HFFc6 (cell line): ENCODE measurements at regions not wholly inside any gene's neighbourhood (a gene's known extent, or its start where the extent isn't known, plus 50 kb on each side); places are given as distances from the start of the nearest gene placed in this dataset.

Source experiments
- DNase-seq: peaks from one replicate; pipeline ENCODE4 v3.0.0-alpha.2; 2018
- H3K27ac Mint-ChIP-seq: 2 replicates; pipeline ENCODE4 v1.8.0; 2020; ENCODE audit warnings: mild to moderate bottlenecking, mixed read lengths
- H3K27me3 Mint-ChIP-seq: 2 replicates; pipeline ENCODE4 v1.8.0; 2021; ENCODE audit warnings: mild to moderate bottlenecking, moderate library complexity, mixed read lengths; ENCODE audit not compliant: insufficient read depth
- H3K36me3 Mint-ChIP-seq: 2 replicates; pipeline ENCODE4 v1.8.0; 2021; ENCODE audit warnings: low read depth, mixed read lengths
- H3K4me1 Mint-ChIP-seq: 2 replicates; pipeline ENCODE4 v1.8.0; 2020; ENCODE audit warnings: low read depth, mixed read lengths
- H3K4me3 Mint-ChIP-seq: 2 replicates; pipeline ENCODE4 v1.8.0; 2020; ENCODE audit warnings: mild to moderate bottlenecking, moderate library complexity, mixed read lengths
- H3K9me3 Mint-ChIP-seq: 2 replicates; pipeline ENCODE4 v1.8.0; 2020; ENCODE audit warnings: mild to moderate bottlenecking, mixed read lengths
- TF ChIP-seq, protein P1 (sequence below): fragments of 200-600 bp; sonication (generic); IDR thresholded peaks from 2 replicates; pipeline ENCODE4 v1.5.0; 2021; ENCODE audit warnings: antibody characterized with exemption, mild to moderate bottlenecking

DNA sequence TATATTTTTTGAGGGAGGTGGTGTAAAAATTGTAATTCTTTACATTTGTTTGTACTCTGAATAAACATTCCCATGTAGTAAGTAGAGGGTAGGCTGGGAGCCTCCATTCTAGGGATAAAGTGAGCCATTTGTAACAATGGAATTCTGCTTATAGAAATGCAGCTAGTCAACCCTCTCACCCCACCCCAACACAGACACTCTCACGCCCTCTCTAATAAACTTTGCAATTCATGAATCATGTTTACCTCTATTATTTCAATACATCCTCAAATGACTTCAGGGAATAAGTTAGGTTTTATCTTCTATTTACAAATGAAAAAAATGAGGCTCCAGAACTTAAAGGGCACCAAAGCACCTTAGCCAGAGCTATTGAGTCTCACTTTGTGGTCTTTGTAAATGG lies 56.5 kb upstream of the PDZRN3 start:
- Mint-ChIP-seq H3K4me3 (peak overlapping the region; percentile 23; the same call in 1 of the 2 replicates), H3K27ac (peak overlapping the region; percentile 76), H3K27me3 (no peaks in the 10 kb centered on the region), H3K4me1 (peaks cover 18% of the 10 kb centered on the region), H3K9me3 (no peaks in the 10 kb centered on the region), H3K36me3 (no peaks in the 10 kb centered on the region)
- TF ChIP-seq, protein P1, sequence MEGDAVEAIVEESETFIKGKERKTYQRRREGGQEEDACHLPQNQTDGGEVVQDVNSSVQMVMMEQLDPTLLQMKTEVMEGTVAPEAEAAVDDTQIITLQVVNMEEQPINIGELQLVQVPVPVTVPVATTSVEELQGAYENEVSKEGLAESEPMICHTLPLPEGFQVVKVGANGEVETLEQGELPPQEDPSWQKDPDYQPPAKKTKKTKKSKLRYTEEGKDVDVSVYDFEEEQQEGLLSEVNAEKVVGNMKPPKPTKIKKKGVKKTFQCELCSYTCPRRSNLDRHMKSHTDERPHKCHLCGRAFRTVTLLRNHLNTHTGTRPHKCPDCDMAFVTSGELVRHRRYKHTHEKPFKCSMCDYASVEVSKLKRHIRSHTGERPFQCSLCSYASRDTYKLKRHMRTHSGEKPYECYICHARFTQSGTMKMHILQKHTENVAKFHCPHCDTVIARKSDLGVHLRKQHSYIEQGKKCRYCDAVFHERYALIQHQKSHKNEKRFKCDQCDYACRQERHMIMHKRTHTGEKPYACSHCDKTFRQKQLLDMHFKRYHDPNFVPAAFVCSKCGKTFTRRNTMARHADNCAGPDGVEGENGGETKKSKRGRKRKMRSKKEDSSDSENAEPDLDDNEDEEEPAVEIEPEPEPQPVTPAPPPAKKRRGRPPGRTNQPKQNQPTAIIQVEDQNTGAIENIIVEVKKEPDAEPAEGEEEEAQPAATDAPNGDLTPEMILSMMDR = no peak
- DNase-seq = no peak

- Mint-ChIP-seq H3K4me1 (peaks cover 18% of the 10 kb centered on the region), H3K4me3 (no peak overlapping the region), H3K27me3 (no peaks in the 10 kb centered on the region), H3K36me3 (no peaks in the 10 kb centered on the region), H3K27ac (no peak overlapping the region), H3K9me3 (no peaks in the 10 kb centered on the region)
- DNase-seq = no peak
- TF ChIP-seq, protein P1 = no peak
Observed at GRCh38 chr3:73680391-73681095, 55.8 kb upstream of the PDZRN3 start.

- Mint-ChIP-seq H3K27ac (no peak overlapping the region), H3K36me3 (no peaks in the 10 kb centered on the region), H3K4me1 (peaks cover 25% of the 10 kb centered on the region), H3K4me3 (no peak overlapping the region), H3K9me3 (no peaks in the 10 kb centered on the region), H3K27me3 (no peaks in the 10 kb centered on the region)
- TF ChIP-seq, protein P1 = no peak
- no peak for DNase-seq
Observed at GRCh38 chr3:73677336-73678024, 52.7 kb upstream of the PDZRN3 start.
